K562 (cell line): ENCODE measurements at regions not wholly inside any gene's neighbourhood (a gene's known extent, or its start where the extent isn't known, plus 50 kb on each side); places are given as distances from the start of the nearest gene placed in this dataset.
"Not testable (repeated sequence)": the region's sequence is repeated elsewhere in the genome, so short reads cannot be mapped to it uniquely, and the experiment has no call there.

Source experiments
- ATAC-seq: fragments of 200-7000 bp; cut with Tn5 transposase; 3 replicates; pipeline ENCODE4 v1.9.1; 2020; ENCODE audit warnings: moderate library complexity
- BruUV-seq: library from RNA; stranded (reverse); fragments of 400-500 nt; replicated peaks from 2 replicates; lab custom pipeline; 2021; lab: Mats Ljungman, UMichigan
- CTCF ChIA-PET: fragments of 300-600 bp; formaldehyde crosslinking; extraction: SDS; loops from one replicate; lab custom pipeline; 2021; ENCODE audit warnings: low intra/inter-chr PET ratio; lab: Yijun Ruan, JAX
- POLR2A ChIA-PET: fragments of 300-600, 350-650 bp; sonication (Branson Sonifier 250); formaldehyde crosslinking; extraction: SDS; loops from one replicate; lab custom pipeline; 2021; ENCODE audit warnings: antibody characterized with exemption, inconsistent platforms; lab: Yijun Ruan, JAX
- DNase-seq, 4 experiments: peaks; one replicate each; pipeline versions ENCODE4 v3.0.0 to v3.0.0-alpha.2; 2011 to 2018; ENCODE audit warnings: low spot score in 3 of 4, mixed read lengths in 3 of 4; ENCODE audit errors: extremely low read depth in 1 of 4
- FAIRE-seq: peaks from 2 replicates; lab custom pipeline; 2011; peaks lifted over from hg19 to GRCh38; lab: Jason Lieb, UNC
- H2AFZ ChIP-seq: 2 replicates; pipeline ENCODE4 v1.6.0; 2011; ENCODE audit warnings: low read depth, low read length, control low read depth, inconsistent platforms
- H3K27ac ChIP-seq: fragments of 200-600 bp; 3 replicates; pipeline ENCODE4 v1.8.0; 2011; ENCODE audit warnings: low read depth, mild to moderate bottlenecking, control low read depth, inconsistent platforms, low read length, moderate library complexity, mixed read lengths; ENCODE audit errors: extremely low read depth
- H3K27me3 ChIP-seq, 2 experiments: fragments of 300-600 bp in 1 of 2; 2 replicates in 1 of 2; 3 replicates in 1 of 2; pipeline versions ENCODE4 v1.6.0 to v1.8.0; 2011; ENCODE audit warnings: inconsistent platforms in 2 of 2, low read length in 2 of 2, mild to moderate bottlenecking in 1 of 2, mixed read lengths in 1 of 2, moderate library complexity in 1 of 2; ENCODE audit not compliant: control insufficient read depth in 2 of 2, insufficient read depth in 2 of 2
- H3K36me3 ChIP-seq: fragments of 300-600 bp; 3 replicates; pipeline ENCODE4 v1.8.0; 2011; ENCODE audit warnings: mild to moderate bottlenecking, low read length, inconsistent platforms; ENCODE audit not compliant: control insufficient read depth, insufficient read depth
- H3K4me1 ChIP-seq, 2 experiments: fragments of 200-600 bp in 1 of 2; replicated peaks in 1 of 2; 2 replicates in 1 of 2; 3 replicates in 1 of 2; pipeline versions ENCODE4 v1.5.1 to v1.8.0; 2011; ENCODE audit warnings: inconsistent platforms in 2 of 2, low read length in 2 of 2, mild to moderate bottlenecking in 1 of 2, mixed read lengths in 1 of 2, moderate library complexity in 1 of 2; ENCODE audit not compliant: control insufficient read depth in 2 of 2, insufficient read depth in 2 of 2
- H3K4me2 ChIP-seq: 2 replicates; pipeline ENCODE4 v1.6.1; 2011; ENCODE audit warnings: low read length, control low read depth, inconsistent platforms, mixed read lengths; ENCODE audit not compliant: insufficient read depth
- H3K4me3 ChIP-seq: fragments of 200-600 bp; sonication (generic), shearing (Covaris generic); 2 replicates; pipeline ENCODE4 v1.5.1; 2016; ENCODE audit warnings: control low read depth, inconsistent platforms
- H3K79me2 ChIP-seq: fragments of 200-600 bp; 3 replicates; pipeline ENCODE4 v1.8.0; 2011; ENCODE audit warnings: low read length, inconsistent platforms; ENCODE audit not compliant: control insufficient read depth, insufficient read depth
- H3K9ac ChIP-seq, 2 experiments: 2 replicates each; pipeline versions ENCODE4 v1.6.0 to v1.6.1; 2011; ENCODE audit warnings: low read depth in 2 of 2, low read length in 2 of 2, control low read depth in 1 of 2, inconsistent platforms in 1 of 2, mild to moderate bottlenecking in 1 of 2, mixed read lengths in 1 of 2; ENCODE audit not compliant: insufficient read depth in 1 of 2
- H3K9me1 ChIP-seq: one replicate; pipeline ENCODE4 v1.6.0; 2011; ENCODE audit warnings: inconsistent platforms, mild to moderate bottlenecking, low read length, moderate library complexity; ENCODE audit not compliant: control insufficient read depth, insufficient read depth
- H3K9me3 ChIP-seq: replicated peaks from 2 replicates; pipeline ENCODE4 v1.5.1; 2011; ENCODE audit warnings: low read depth, low read length, inconsistent platforms; ENCODE audit not compliant: control insufficient read depth, insufficient read depth
- H4K20me1 ChIP-seq: replicated peaks from 2 replicates; pipeline ENCODE4 v1.6.1; 2011; ENCODE audit warnings: low read length, inconsistent platforms, mixed read lengths; ENCODE audit not compliant: control insufficient read depth, insufficient read depth
- CTCF ChIP-seq, 3 experiments: IDR thresholded peaks in 2 of 3; conservative IDR thresholded peaks in 1 of 3; 2 replicates each; pipeline ENCODE4 v1.5.1; 2011 to 2012; ENCODE audit warnings: low read length in 3 of 3, mild to moderate bottlenecking in 3 of 3, control low read depth in 2 of 3, improper control_type of control experiment in 1 of 3, inconsistent platforms in 1 of 3, low read depth in 1 of 3, mixed read lengths in 1 of 3, moderate library complexity in 1 of 3; ENCODE audit not compliant: insufficient read depth in 2 of 3
- CXXC5 ChIP-seq: fragments of 250-450 bp; sonication (Bioruptor Pico); IDR thresholded peaks from 2 replicates; pipeline ENCODE4 v1.8.0; 2022; ENCODE audit warnings: inconsistent platforms, mild to moderate bottlenecking, moderate library complexity
- E2F6 ChIP-seq, 2 experiments: IDR thresholded peaks; 2 replicates each; pipeline ENCODE4 v1.6.1; 2011; ENCODE audit warnings: borderline replicate concordance in 1 of 2, control low read depth in 1 of 2, low read depth in 1 of 2, low read length in 1 of 2, mild to moderate bottlenecking in 1 of 2, mixed read lengths in 1 of 2, moderate library complexity in 1 of 2; ENCODE audit not compliant: insufficient read depth in 1 of 2, insufficient read length in 1 of 2, poor library complexity in 1 of 2, severe bottlenecking in 1 of 2; ENCODE audit errors: extremely low read depth in 1 of 2
- RAD21 ChIP-seq, 2 experiments: fragments of 250-450 bp in 1 of 2; fragments of 450-650 bp in 1 of 2; sonication (Bioruptor Pico) in 1 of 2; formaldehyde crosslinking in 1 of 2; IDR thresholded peaks in 1 of 2; conservative IDR thresholded peaks in 1 of 2; 2 replicates each; pipeline versions ENCODE4 v1.4.0 to v1.8.0; 2020 to 2022; ENCODE audit warnings: mild to moderate bottlenecking in 2 of 2, moderate library complexity in 1 of 2
- RB1 ChIP-seq: fragments of 450-650 bp; IDR thresholded peaks from 2 replicates; pipeline ENCODE4 v1.6.1; 2017; ENCODE audit warnings: low read depth, mild to moderate bottlenecking
- REST ChIP-seq, 2 experiments: fragments of 450-650 bp; formaldehyde crosslinking in 1 of 2; IDR thresholded peaks; 2 replicates each; pipeline versions ENCODE4 v1.4.0 to v1.6.1; 2014 to 2020; ENCODE audit warnings: mild to moderate bottlenecking in 2 of 2, borderline replicate concordance in 1 of 2, low read depth in 1 of 2
- SMC3 ChIP-seq: conservative IDR thresholded peaks from 2 replicates; pipeline ENCODE4 v1.6.1; 2011; ENCODE audit warnings: low read depth, low read length, improper control_type of control experiment; ENCODE audit not compliant: insufficient read depth
- whole genome bisulfite sequencing: fragments of 100-300 bp; shearing (Covaris generic); methylation state at CpG from one replicate; pipeline ENCODE4 v1.1.6; 2016; ENCODE audit warnings: low coverage, mixed read lengths; ENCODE audit not compliant: insufficient coverage; ENCODE audit errors: missing lambda C conversion rate; 5-methylcytosine and 5-hydroxymethylcytosine counted together
- in situ Hi-C: fragments of 300-500 bp; cut with MboI; formaldehyde crosslinking; loops from 4 replicates; pipeline ENCODE4 v1.15.0; 2018; ENCODE audit warnings: inconsistent platforms, mixed read lengths
- intact Hi-C: fragments of 100-400 bp; cut with micrococcal nuclease; formaldehyde crosslinking; loops from 2 replicates; pipeline ENCODE4 v1.14.2; 2022

GRCh38 chr4:9532134-9532862, 88.1 kb downstream of the DEFB131A start:
- Histone ChIP-seq H2AFZ (peak overlapping the region; percentile 74), H3K4me2 (peak overlapping the region; percentile 46; the same call in 1 of the 2 replicates), H3K9ac (0 out of 4 replicates have a peak overlapping the region, but pooled peaks of 1 of the 2 experiments have one; percentile 26)
- POLR2A ChIA-PET; H3K4me1 ChIP-seq; intact Hi-C loops; H3K27me3 ChIP-seq; H3K27ac ChIP-seq; H4K20me1 ChIP-seq; BruUV-seq; H3K9me3 ChIP-seq; FAIRE-seq; in situ Hi-C loops; CTCF ChIA-PET; H3K36me3 ChIP-seq; H3K79me2 ChIP-seq; H3K9me1 ChIP-seq; H3K4me3 ChIP-seq; TF ChIP-seq REST (CRISPR knock-in tag; IDR thresholded peaks at IDR 0.05; ENCODE audit: low read depth): not testable (repeated sequence)
- DNase-seq (peak; percentile 44 to 83 (median 78)), ATAC-seq (peak; percentile 77)
- TF ChIP-seq CTCF (IDR thresholded peaks at IDR 0.05 in 2 of 3, conservative IDR thresholded peaks at IDR 0.05 in 1 of 3; ENCODE audit: insufficient read depth in 2 of 3, low read depth in 1 of 3, low read length in 3 of 3) (peak; percentile 39 to 75 (median 55); a peak in 3 of 6 replicates), CXXC5 (CRISPR knock-in tag) (peak; percentile 48), SMC3 (peak; percentile 65), RAD21 (CRISPR knock-in tag; conservative IDR thresholded peaks at IDR 0.05 in 1 of 2, IDR thresholded peaks at IDR 0.05 in 1 of 2) (peak; percentile 55 to 63), RB1 (peak; percentile 20; the same call in 1 of the 2 replicates), E2F6 (IDR thresholded peaks at IDR 0.05; ENCODE audit: borderline replicate concordance in 1 of 2, extremely low read depth in 1 of 2, insufficient read depth in 1 of 2, insufficient read length in 1 of 2, low read depth in 1 of 2, low read length in 1 of 2, poor library complexity in 1 of 2, severe bottlenecking in 1 of 2) (peak in 1 of 2 experiments; percentile 13), REST (IDR thresholded peaks at IDR 0.05; ENCODE audit: borderline replicate concordance) (peak; percentile 18; the same call in 1 of the 2 replicates)
- 15% methylated on average over 13 of the region's 81 CpGs for WGBS
